GM18873 (cell line): ENCODE measurements at regions not wholly inside any gene's neighbourhood (a gene's known extent, or its start where the extent isn't known, plus 50 kb on each side); places are given as distances from the start of the nearest gene placed in this dataset.
A peak's percentile ranks its signal among the peaks of the same experiment; 100 is the strongest.

ENCODE experiments used
- ATAC-seq: cut with Tn5 transposase; IDR thresholded peaks from one replicate; pipeline ENCODE4 v1.9.1; 2021; ENCODE audit warnings: mild to moderate bottlenecking, moderate library complexity, moderate number of reproducible peaks; ENCODE audit not compliant: unreplicated experiment, low FRiP score

- ATAC-seq: no peak
Observed at GRCh38 chr3:99031778-99032177, 130.3 kb upstream of the DCBLD2 start.

- ATAC-seq: peak; percentile 82
Observed at GRCh38 chr3:99023590-99024192, 122.2 kb upstream of the DCBLD2 start.

- no peak for ATAC-seq
Observed at GRCh38 chr3:99021466-99021865, 120.0 kb upstream of the DCBLD2 start.

- ATAC-seq: no peak
Observed at GRCh38 chr3:99016452-99016851, 115.0 kb upstream of the DCBLD2 start.

GRCh38 chr3:99013777-99014315 lies 112.4 kb upstream of the DCBLD2 start:
- ATAC-seq: no peak

GRCh38 chr3:99013077-99013476 lies 111.6 kb upstream of the DCBLD2 start:
- no peak for ATAC-seq

- peak; percentile 95 for ATAC-seq
Observed at GRCh38 chr3:99012051-99012450, 110.6 kb upstream of the DCBLD2 start.

- no peak for ATAC-seq
Observed at GRCh38 chr3:99009851-99010250, 108.4 kb upstream of the DCBLD2 start.

GRCh38 chr3:99006686-99007085 lies 105.2 kb upstream of the DCBLD2 start:
- ATAC-seq: no peak

- ATAC-seq: no peak
Observed at GRCh38 chr3:98999675-99000074, 98.2 kb upstream of the DCBLD2 start.

GRCh38 chr3:98994128-98994762 lies 92.8 kb upstream of the DCBLD2 start:
- ATAC-seq: no peak

GRCh38 chr3:98991393-98991792 lies 89.9 kb upstream of the DCBLD2 start:
- ATAC-seq: no peak

- no peak for ATAC-seq
Observed at GRCh38 chr3:98990657-98991056, 89.2 kb upstream of the DCBLD2 start.

- no peak for ATAC-seq
Observed at GRCh38 chr3:98986073-98986472, 84.6 kb upstream of the DCBLD2 start.

GRCh38 chr3:98985431-98985830 lies 83.9 kb upstream of the DCBLD2 start:
- no peak for ATAC-seq

GRCh38 chr3:98984024-98984423 lies 82.5 kb upstream of the DCBLD2 start:
- ATAC-seq: no peak

- no peak for ATAC-seq
Observed at GRCh38 chr3:98982351-98982750, 80.9 kb upstream of the DCBLD2 start.

GRCh38 chr3:98980915-98981596 lies 79.6 kb upstream of the DCBLD2 start:
- peak; percentile 99 for ATAC-seq

- no peak for ATAC-seq
Observed at GRCh38 chr3:98979296-98979695, 77.8 kb upstream of the DCBLD2 start.

GRCh38 chr3:98978068-98978811 lies 76.7 kb upstream of the DCBLD2 start:
- no peak for ATAC-seq

- ATAC-seq: no peak
Observed at GRCh38 chr3:98977520-98977919, 76.0 kb upstream of the DCBLD2 start.
